Stimulated activated naive CD8-positive, alpha-beta T cell treated with anti-CD3 and anti-CD28 coated beads, Interleukin-15, Interleukin-2, amounts not matched to agents 100 U/mL and 50 U/mL, for 24 hours (primary cell): ENCODE measurements at regions not wholly inside any gene's neighbourhood (a gene's known extent, or its start where the extent isn't known, plus 50 kb on each side); places are given as distances from the start of the nearest gene placed in this dataset.
A peak's percentile ranks its signal among the peaks of the same experiment; 100 is the strongest.
"Not testable (repeated sequence)": the region's sequence is repeated elsewhere in the genome, so short reads cannot be mapped to it uniquely, and the experiment has no call there.

Source experiments
- ATAC-seq: fragments of 150-1000 bp; cut with Tn5 transposase; one replicate; pipeline ENCODE4 v1.10.0; 2021
- DNase-seq: peaks from one replicate; pipeline ENCODE4 v3.0.0; 2021

DNA sequence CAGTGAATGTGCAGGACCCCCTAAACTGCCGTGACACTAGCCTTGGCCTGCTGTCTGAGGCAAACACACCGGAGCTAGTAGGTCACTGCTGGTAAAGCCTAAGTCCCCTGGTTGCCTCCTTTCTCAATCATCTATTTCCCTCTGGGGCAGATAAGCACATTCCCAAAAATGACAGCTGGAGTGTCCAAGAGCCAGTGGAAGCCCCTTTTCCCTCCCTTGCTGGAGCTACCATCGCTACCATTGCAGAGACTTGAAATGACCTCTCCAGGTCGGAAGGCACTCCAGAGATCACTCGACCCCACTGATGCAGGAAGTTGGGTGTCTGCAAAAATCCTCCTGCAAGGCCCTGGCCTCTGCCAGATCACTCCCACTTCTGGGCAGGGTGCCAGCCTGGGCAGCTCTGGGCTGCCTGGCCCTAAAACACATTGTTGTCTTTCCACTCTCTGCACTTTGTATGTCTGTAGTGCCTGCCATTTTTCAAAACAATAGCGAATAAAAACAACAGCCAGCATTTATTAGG lies 235.9 kb downstream of the BCL2L11 start:
- peak; percentile 23 for ATAC-seq
- DNase-seq, result not testable (repeated sequence)

DNA sequence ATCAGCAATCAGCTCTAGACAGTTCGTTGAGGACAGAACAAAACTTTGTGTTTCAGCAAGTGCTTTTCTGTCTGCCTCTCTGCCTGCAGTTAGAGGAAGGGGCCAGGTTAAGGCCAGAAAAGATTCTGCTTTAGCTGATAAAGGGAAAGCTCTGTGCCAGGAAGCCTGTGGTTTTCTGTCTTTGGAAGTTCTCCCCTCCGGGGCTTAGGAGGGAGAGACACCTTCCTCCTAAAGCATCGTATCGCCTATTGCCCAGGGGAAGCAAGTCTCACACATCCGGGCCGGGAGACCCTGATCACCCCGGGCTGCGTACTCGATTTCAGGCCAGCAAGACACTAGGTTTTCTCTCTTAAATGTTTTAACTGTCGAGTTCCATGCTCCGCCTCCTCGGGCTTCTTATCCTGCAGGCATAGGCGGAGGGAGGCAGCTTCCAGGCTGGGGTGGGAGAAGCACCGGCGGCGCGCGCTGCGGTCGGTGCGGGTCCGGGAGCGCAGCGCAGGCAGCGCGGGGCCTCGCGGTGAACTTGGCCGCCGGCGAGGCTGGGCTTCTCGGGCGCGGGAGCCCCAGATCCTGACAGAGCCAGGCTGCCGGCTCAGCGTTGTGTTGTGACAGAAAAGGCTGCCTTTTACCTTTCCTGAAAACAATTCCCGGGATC lies 245.4 kb downstream of the BCL2L11 start:
- not testable (repeated sequence) for ATAC-seq, DNase-seq

GRCh38 chr2:111366641-111367029 lies 245.9 kb downstream of the BCL2L11 start:
- ATAC-seq, DNase-seq: not testable (repeated sequence)

DNA sequence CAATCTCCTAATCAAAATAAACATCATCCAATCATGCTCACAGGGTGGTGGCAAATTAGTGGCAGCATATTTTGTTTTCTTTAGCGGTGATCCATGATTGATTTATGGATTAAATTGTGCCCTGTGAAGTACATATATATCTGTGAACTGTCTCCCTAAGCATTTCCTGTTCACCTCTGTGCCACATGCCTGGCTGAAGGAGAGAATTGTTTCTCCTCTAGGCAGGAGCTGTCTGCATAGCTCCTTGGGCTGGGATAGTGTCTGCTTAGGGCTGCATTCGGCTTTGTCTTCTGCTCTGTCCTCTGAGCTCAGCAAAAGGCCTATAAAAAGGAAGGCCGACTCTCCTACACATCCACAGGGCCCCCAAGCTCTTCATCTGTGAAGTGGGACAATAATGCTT lies 246.4 kb downstream of the BCL2L11 start:
- DNase-seq, ATAC-seq: not testable (repeated sequence)

DNA sequence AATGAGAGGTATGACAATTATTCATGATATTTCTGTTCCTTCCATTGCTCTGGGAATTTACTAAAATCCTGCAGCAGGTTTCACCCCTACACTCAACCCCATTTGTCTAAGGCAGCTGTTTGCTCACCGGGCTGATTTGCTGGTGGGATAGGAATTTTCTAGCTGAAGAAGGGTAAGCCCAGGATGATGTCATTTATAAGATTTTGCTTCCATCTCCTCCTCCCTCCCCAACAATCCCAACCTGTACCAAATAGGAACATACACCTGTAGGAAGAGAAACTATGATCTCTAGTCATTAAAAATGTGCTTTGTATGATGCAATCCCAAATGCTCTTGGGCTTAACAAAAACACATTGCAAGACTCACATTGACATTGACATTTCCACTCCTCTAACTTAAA lies 247.2 kb downstream of the BCL2L11 start:
- ATAC-seq, result peak; percentile 30
- DNase-seq, result not testable (repeated sequence)

- peak; percentile 19 for ATAC-seq
- not testable (repeated sequence) for DNase-seq
These were observed 247.6 kb downstream of the BCL2L11 start for GRCh38 chr2:111368288-111368687.

GRCh38 chr2:111373060-111373459 lies 252.3 kb downstream of the BCL2L11 start:
- DNase-seq, ATAC-seq: not testable (repeated sequence)

DNA sequence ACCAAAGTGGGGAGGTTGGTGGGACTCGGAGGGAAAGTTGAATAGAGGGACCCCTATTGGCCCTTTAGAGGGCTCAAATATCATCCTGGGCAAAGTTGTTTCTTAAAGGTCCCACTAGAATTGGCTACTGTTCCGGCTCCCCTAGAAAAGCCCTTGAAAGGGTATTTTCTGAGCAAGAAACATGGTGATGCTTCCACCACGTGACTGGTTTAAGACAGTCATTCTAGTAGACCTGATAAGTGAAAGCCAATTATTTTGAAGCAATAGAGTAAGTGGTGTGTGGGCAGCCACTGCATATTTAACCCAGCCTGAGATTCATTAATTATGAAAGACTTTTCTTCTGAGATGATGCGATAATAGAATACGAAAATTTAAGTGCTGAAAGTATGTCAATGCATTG lies 253.3 kb downstream of the BCL2L11 start:
- DNase-seq, result not testable (repeated sequence)
- ATAC-seq, result peak; percentile 44

GRCh38 chr2:111374734-111375133 lies 254.0 kb downstream of the BCL2L11 start:
- not testable (repeated sequence) for DNase-seq, ATAC-seq

GRCh38 chr2:111375320-111375883 lies 254.7 kb downstream of the BCL2L11 start:
- not testable (repeated sequence) for ATAC-seq, DNase-seq

GRCh38 chr2:111376272-111376970 lies 255.7 kb downstream of the BCL2L11 start:
- not testable (repeated sequence) for DNase-seq, ATAC-seq

DNA sequence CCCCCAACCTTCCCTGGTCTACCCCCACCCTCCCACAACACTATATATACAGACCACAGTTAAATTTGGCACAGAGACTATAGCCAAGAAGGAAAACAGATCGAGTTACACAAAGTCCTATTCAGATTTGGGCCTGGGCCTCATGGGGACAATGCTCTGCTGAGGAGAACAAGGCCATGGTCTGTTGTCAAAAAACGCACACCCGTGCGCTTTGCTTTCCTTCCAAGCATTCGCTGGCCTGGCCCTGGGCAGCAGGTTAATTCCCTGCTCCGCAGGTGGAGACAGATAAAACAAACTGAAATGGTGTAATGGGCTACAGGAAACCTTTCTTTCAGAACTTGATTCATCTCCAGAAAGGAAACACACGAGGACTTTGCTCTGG lies 256.2 kb downstream of the BCL2L11 start:
- not testable (repeated sequence) for ATAC-seq, DNase-seq

GRCh38 chr2:111377386-111377959 lies 256.8 kb downstream of the BCL2L11 start:
- DNase-seq, ATAC-seq: not testable (repeated sequence)

- not testable (repeated sequence) for DNase-seq
- ATAC-seq, result peak; percentile 38
These were observed 257.6 kb downstream of the BCL2L11 start for GRCh38 chr2:111378348-111378747.

DNA sequence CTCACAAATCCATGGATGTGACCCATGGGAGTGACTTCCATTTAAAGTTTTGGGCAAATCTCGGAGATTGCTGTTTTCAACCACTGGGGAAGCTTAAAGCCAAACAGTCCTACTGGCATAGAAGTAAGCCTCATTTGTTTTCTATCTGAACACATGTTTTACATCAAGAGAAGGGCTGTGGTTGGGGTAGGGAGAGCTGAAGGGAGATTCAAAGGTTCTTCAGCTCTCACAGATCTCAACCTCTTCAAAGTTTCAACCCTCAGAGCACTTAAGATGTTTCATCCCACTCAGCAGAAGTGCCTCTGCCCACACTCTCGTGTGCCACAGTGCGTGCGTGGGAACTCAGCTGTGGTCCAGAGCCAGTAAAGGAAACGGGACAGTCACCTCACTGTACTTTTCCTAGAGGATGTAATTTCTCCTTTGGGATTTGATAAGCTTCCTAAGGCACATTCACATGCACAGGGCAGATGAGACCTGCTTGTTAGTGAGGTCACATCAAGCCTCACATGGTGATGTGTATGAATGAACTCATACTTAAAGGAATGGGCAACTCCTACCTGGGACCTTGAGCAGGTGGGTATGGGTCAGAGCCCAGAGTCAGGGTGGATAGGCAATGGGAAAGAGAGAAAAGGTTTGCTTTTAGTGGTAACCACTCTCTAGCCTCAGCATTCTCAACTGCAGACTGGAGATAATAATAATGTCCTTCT lies 260.2 kb downstream of the BCL2L11 start:
- peak; percentile 62 for ATAC-seq

DNA sequence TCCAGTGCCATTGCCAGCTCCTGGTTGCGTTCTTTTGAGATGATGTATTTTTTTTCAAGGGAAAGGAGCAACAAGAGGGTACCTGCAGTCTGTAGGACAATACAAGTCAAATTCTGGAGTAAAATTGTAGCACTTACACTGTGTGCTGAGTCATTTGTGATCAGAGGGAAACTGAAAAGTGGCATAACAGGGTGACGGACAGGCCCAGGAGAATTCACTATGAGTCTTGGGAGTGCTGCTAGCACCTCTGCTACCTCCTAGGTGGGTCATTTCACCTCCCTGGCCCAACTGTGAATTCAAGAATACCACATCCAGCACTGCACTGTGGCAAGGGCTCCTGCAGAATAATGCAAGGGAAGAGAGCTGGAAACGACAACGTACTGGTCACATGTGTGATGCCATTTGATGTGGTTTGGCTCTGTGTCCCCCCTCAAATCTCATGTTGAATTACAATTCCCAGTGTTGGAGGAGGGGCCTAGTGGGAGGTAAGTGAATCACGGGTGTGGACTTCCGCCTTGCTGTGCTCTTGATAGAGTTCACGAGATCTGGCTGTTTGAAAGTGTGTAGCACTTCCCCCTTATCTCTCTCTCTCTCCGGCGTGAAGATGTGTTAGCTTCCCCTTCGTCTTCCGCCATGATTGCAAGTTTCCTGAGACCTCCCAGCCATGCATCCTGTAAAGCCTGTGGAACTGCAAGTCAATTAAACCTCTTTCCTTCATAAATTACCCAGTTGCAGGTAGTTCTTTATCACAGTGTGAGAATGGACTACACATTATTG lies 261.0 kb downstream of the BCL2L11 start:
- ATAC-seq, result not testable (repeated sequence)

More for the DNA sequence above, 260.2 kb downstream of the BCL2L11 start:
- peak; percentile 38 for DNase-seq

DNA sequence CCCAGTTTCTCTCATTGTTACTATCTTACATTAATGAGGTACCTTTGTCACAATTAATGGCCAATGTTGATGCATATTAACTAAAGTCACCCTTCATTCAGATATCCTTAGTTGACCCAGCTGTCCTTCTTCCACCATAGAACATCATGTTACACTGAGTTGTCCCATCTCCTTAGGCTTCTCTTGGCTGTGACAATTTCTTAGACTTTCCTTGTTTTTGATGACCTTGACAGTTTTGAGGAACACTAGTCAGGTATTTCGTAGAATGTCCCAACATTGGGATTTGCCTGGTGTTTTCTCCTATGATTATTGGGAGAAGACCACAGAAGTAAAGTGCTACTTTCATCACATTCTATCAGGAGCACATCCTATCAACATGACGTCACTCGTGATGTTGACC lies 261.8 kb downstream of the BCL2L11 start:
- not testable (repeated sequence) for DNase-seq, ATAC-seq

More for the DNA sequence above, 261.0 kb downstream of the BCL2L11 start:
- DNase-seq, result not testable (repeated sequence)

DNA sequence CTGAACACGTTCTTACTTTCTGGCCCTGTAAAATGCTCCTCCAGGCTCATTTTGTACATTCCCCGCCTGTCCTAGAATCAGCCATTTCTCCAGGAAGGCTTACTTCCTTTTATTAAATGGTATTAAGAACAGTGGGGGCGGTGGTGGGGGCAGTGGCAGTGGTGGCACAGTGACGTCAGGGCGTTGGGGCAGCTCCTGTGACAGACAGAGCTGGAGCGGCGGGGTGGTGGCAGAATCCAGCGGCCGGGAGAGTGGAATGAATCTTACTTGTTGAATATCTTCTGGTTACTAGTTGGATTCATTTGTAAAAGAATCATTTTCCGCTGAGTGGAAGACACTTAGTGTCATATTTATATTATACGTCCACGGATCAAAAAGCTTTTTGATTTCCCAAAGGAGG lies 262.6 kb downstream of the BCL2L11 start:
- ATAC-seq, DNase-seq: not testable (repeated sequence)

- ATAC-seq, result peak; percentile 22
These were observed 264.7 kb downstream of the BCL2L11 start for GRCh38 chr2:111385226-111385957.

GRCh38 chr2:111390605-111391004 lies 269.9 kb downstream of the BCL2L11 start:
- DNase-seq, result not testable (repeated sequence)
- ATAC-seq, result peak; percentile 70

More at GRCh38 chr2:111385226-111385957, 264.7 kb downstream of the BCL2L11 start:
- DNase-seq, result not testable (repeated sequence)
